Liver (tissue), 3 donors: ENCODE measurements at regions not wholly inside any gene's neighbourhood (a gene's known extent, or its start where the extent isn't known, plus 50 kb on each side); places are given as distances from the start of the nearest gene placed in this dataset.

Experiments
- CTCF ChIP-seq: fragments of 150-350 bp; IDR thresholded peaks from 2 replicates; pipeline ENCODE4 v1.5.1; 2017; ENCODE audit warnings: improper control_type of control experiment, low read depth, low read length; ENCODE audit not compliant: missing input control
- JUND ChIP-seq, 2 donors: IDR thresholded peaks; 2 replicates each; pipeline ENCODE4 v1.6.1; 2016; ENCODE audit warnings: antibody characterized with exemption in 2 of 2
- RAD21 ChIP-seq, 2 donors: IDR thresholded peaks; 2 replicates each; pipeline ENCODE4 v1.6.1; 2016; ENCODE audit warnings: antibody characterized with exemption in 2 of 2, mild to moderate bottlenecking in 2 of 2
- donor health status: healthy.
- donor health status: healthy.

- TF ChIP-seq JUND (IDR thresholded peaks at IDR 0.05) (no peak), CTCF (no peak), RAD21 (IDR thresholded peaks at IDR 0.05) (no peak)
These were observed 421.8 kb upstream of the MEX3C start for GRCh38 chr18:51619283-51619682.
